H1 (cell line): ENCODE measurements at regions not wholly inside any gene's neighbourhood (a gene's known extent, or its start where the extent isn't known, plus 50 kb on each side); places are given as distances from the start of the nearest gene placed in this dataset.

Experiments used
- CTCF ChIA-PET: fragments of 300-600 bp; sonication (Branson Sonifier 250); formaldehyde crosslinking; loops from one replicate; lab custom pipeline; 2021; ENCODE audit not compliant: partially characterized antibody; lab: Charles Lee
- POLR2A ChIA-PET: fragments of 300-600 bp; sonication (Branson Sonifier 250); formaldehyde crosslinking; loops from one replicate; lab custom pipeline; 2021; ENCODE audit warnings: inconsistent platforms; ENCODE audit not compliant: partially characterized antibody; lab: Charles Lee
- DNase-seq, 2 experiments: peaks; one replicate each; pipeline versions ENCODE4 v3.0.0 to v3.0.0-alpha.2; 2010 to 2022; ENCODE audit warnings: low spot score in 2 of 2, low read depth in 1 of 2, mixed read lengths in 1 of 2
- FAIRE-seq: peaks from 2 replicates; lab custom pipeline; 2011; peaks lifted over from hg19 to GRCh38; lab: Jason Lieb, UNC
- H2AFZ ChIP-seq: 2 replicates; pipeline ENCODE4 v1.8.1; 2012; ENCODE audit warnings: low read length, inconsistent platforms
- H2AK5ac ChIP-seq: 2 replicates; pipeline ENCODE4 v1.6.1; 2013; ENCODE audit warnings: low read depth, low read length
- H2BK120ac ChIP-seq: replicated peaks from 2 replicates; pipeline ENCODE3; 2013; ENCODE audit warnings: low read depth, low read length, inconsistent platforms
- H2BK12ac ChIP-seq: 2 replicates; pipeline ENCODE4 v1.6.1; 2013; ENCODE audit warnings: low read depth, low read length
- H2BK15ac ChIP-seq: 2 replicates; pipeline ENCODE4 v1.6.1; 2013; ENCODE audit warnings: low read length
- H2BK20ac ChIP-seq: 2 replicates; pipeline ENCODE4 v1.6.1; 2013; ENCODE audit warnings: low read length
- H2BK5ac ChIP-seq: 2 replicates; pipeline ENCODE4 v1.6.1; 2013; ENCODE audit warnings: low read depth, low read length
- H3K14ac ChIP-seq: 2 replicates; pipeline ENCODE4 v1.6.1; 2013; ENCODE audit warnings: inconsistent platforms; ENCODE audit not compliant: insufficient read length
- H3K18ac ChIP-seq: 2 replicates; pipeline ENCODE4 v1.6.1; 2013; ENCODE audit warnings: low read length; ENCODE audit errors: extremely low read depth
- H3K23ac ChIP-seq: 2 replicates; pipeline ENCODE4 v1.6.1; 2013; ENCODE audit warnings: inconsistent platforms; ENCODE audit not compliant: insufficient read length
- H3K23me2 ChIP-seq: 2 replicates; pipeline ENCODE4 v1.6.1; 2013; ENCODE audit warnings: low read depth, low read length
- H3K27ac ChIP-seq: 2 replicates; pipeline ENCODE4 v1.6.1; 2011; ENCODE audit warnings: low read depth, low read length, inconsistent platforms
- H3K27me3 ChIP-seq, 4 experiments: replicated peaks in 1 of 4; 1 replicate in 1 of 4; 2 replicates in 3 of 4; pipeline versions ENCODE4 v1.6.1 to v1.8.1; 2011 to 2013; ENCODE audit warnings: low read length in 3 of 4, mild to moderate bottlenecking in 3 of 4, inconsistent platforms in 2 of 4, mixed read lengths in 2 of 4, moderate library complexity in 1 of 4; ENCODE audit not compliant: control insufficient read depth in 3 of 4, insufficient read depth in 3 of 4; ENCODE audit errors: extremely low read depth in 1 of 4
- H3K36me3 ChIP-seq, 4 experiments: 2 replicates each; pipeline versions ENCODE4 v1.6.1 to v1.8.1; 2011 to 2013; ENCODE audit warnings: mild to moderate bottlenecking in 4 of 4, low read length in 3 of 4, moderate library complexity in 2 of 4, control low read depth in 1 of 4, inconsistent platforms in 1 of 4; ENCODE audit not compliant: insufficient read depth in 4 of 4, control insufficient read depth in 2 of 4
- H3K4ac ChIP-seq: replicated peaks from 2 replicates; pipeline ENCODE3; 2013; ENCODE audit warnings: low read length, low read depth, mixed read lengths, inconsistent platforms; ENCODE audit not compliant: insufficient read length
- H3K4me1 ChIP-seq, 4 experiments: replicated peaks in 1 of 4; 1 replicate in 1 of 4; 2 replicates in 3 of 4; pipeline versions ENCODE4 v1.6.1 to v1.8.1; 2011 to 2013; ENCODE audit warnings: low read length in 3 of 4, inconsistent platforms in 2 of 4, mixed read lengths in 1 of 4; ENCODE audit not compliant: insufficient read depth in 4 of 4, control insufficient read depth in 3 of 4
- H3K4me2 ChIP-seq, 2 experiments: 2 replicates each; pipeline versions ENCODE4 v1.6.1 to v1.8.1; 2011 to 2013; ENCODE audit warnings: low read depth in 2 of 2, low read length in 2 of 2, control low read depth in 1 of 2, inconsistent platforms in 1 of 2, mild to moderate bottlenecking in 1 of 2; ENCODE audit not compliant: insufficient read depth in 1 of 2
- H3K4me3 ChIP-seq, 4 experiments: fragments of 200-600, 300-600 bp in 1 of 4; sonication (generic), shearing (Covaris generic), sonication (Bioruptor Twin) in 1 of 4; 2 replicates each; pipeline versions ENCODE4 v1.5.1 to v1.8.1; 2011 to 2016; ENCODE audit warnings: low read length in 4 of 4, low read depth in 3 of 4, control low read depth in 2 of 4, inconsistent platforms in 2 of 4, mild to moderate bottlenecking in 2 of 4, mixed read lengths in 1 of 4, moderate library complexity in 1 of 4; ENCODE audit not compliant: insufficient read depth in 2 of 4; ENCODE audit errors: extremely low read depth in 1 of 4
- H3K56ac ChIP-seq: replicated peaks from 2 replicates; pipeline ENCODE3; 2013; ENCODE audit warnings: low read depth, mild to moderate bottlenecking, mixed read lengths, low read length, inconsistent platforms; ENCODE audit not compliant: insufficient read length
- H3K79me1 ChIP-seq: 2 replicates; pipeline ENCODE4 v1.6.1; 2013; ENCODE audit warnings: low read depth, low read length, control low read depth
- H3K79me2 ChIP-seq, 2 experiments: 2 replicates each; pipeline versions ENCODE4 v1.6.1 to v1.8.1; 2012 to 2013; ENCODE audit warnings: low read length in 2 of 2, mild to moderate bottlenecking in 2 of 2, inconsistent platforms in 1 of 2; ENCODE audit not compliant: insufficient read depth in 2 of 2, control insufficient read depth in 1 of 2
- H3K9ac ChIP-seq, 4 experiments: replicated peaks in 1 of 4; 1 replicate in 1 of 4; 2 replicates in 3 of 4; pipeline versions ENCODE4 v1.6.1 to v1.8.1; 2011 to 2013; ENCODE audit warnings: low read depth in 3 of 4, low read length in 3 of 4, control low read depth in 2 of 4, mild to moderate bottlenecking in 2 of 4, moderate library complexity in 2 of 4, inconsistent platforms in 1 of 4; ENCODE audit errors: extremely low read depth in 1 of 4
- H3K9me3 ChIP-seq, 2 experiments: 2 replicates each; pipeline versions ENCODE4 v1.6.1 to v1.8.1; 2012 to 2013; ENCODE audit warnings: mild to moderate bottlenecking in 2 of 2, moderate library complexity in 2 of 2, control low read depth in 1 of 2, inconsistent platforms in 1 of 2, low read depth in 1 of 2, low read length in 1 of 2, mixed read lengths in 1 of 2; ENCODE audit not compliant: insufficient read depth in 2 of 2
- H4K20me1 ChIP-seq, 2 experiments: replicated peaks in 1 of 2; 2 replicates each; pipeline versions ENCODE3 to v1.8.1; 2011 to 2013; ENCODE audit warnings: inconsistent platforms in 2 of 2, low read length in 2 of 2, mild to moderate bottlenecking in 1 of 2; ENCODE audit not compliant: insufficient read depth in 2 of 2, control insufficient read depth in 1 of 2
- H4K5ac ChIP-seq: 2 replicates; pipeline ENCODE4 v1.6.1; 2013; ENCODE audit warnings: low read length, low read depth, mixed read lengths, inconsistent platforms; ENCODE audit not compliant: insufficient read length
- H4K8ac ChIP-seq: 2 replicates; pipeline ENCODE4 v1.8.0; 2013; ENCODE audit warnings: mild to moderate bottlenecking, moderate library complexity, low read length, inconsistent platforms; ENCODE audit not compliant: insufficient read depth; ENCODE audit errors: extremely low read depth
- H4K91ac ChIP-seq: replicated peaks from 2 replicates; pipeline ENCODE3; 2013; ENCODE audit warnings: low read length, mixed read lengths, inconsistent platforms; ENCODE audit not compliant: insufficient read length
- BCL11A ChIP-seq, 2 experiments: IDR thresholded peaks; one replicate each; pipeline ENCODE4 v1.6.1; 2011; ENCODE audit warnings: low read depth in 2 of 2, low read length in 2 of 2, mild to moderate bottlenecking in 2 of 2
- CBX5 ChIP-seq: fragments of 300-800, 300-1000 bp; sonication (generic); IDR thresholded peaks from 2 replicates; pipeline ENCODE4 v1.7.1; 2016; ENCODE audit warnings: antibody characterized with exemption, low read length, low read depth
- CEBPB ChIP-seq: IDR thresholded peaks from 2 replicates; pipeline ENCODE4 v1.6.1; 2012; ENCODE audit warnings: low read depth, low read length
- CTBP2 ChIP-seq: IDR thresholded peaks from 2 replicates; pipeline ENCODE4 v1.7.0; 2011; ENCODE audit warnings: borderline replicate concordance, mild to moderate bottlenecking, moderate library complexity, mixed read lengths, low read length; ENCODE audit not compliant: insufficient read depth, insufficient read length
- KDM1A ChIP-seq: fragments of 200-600, 300-600 bp; sonication (generic); IDR thresholded peaks from 2 replicates; pipeline ENCODE4 v1.7.1; 2016; ENCODE audit warnings: mild to moderate bottlenecking, low read length, borderline replicate concordance
- KDM4A ChIP-seq: IDR thresholded peaks from one replicate; pipeline ENCODE4 v1.7.1; 2012; ENCODE audit warnings: low read depth, mild to moderate bottlenecking, moderate library complexity, low read length, inconsistent platforms; ENCODE audit not compliant: severe bottlenecking
- NANOG ChIP-seq: IDR thresholded peaks from 2 replicates; pipeline ENCODE4 v1.6.1; 2011; ENCODE audit warnings: low read length, low read depth, mild to moderate bottlenecking, inconsistent platforms; ENCODE audit not compliant: insufficient read depth, poor library complexity, severe bottlenecking
- RNF2 ChIP-seq: fragments of 200-900, 300-1000 bp; sonication (generic); IDR thresholded peaks from 2 replicates; pipeline ENCODE4 v1.7.1; 2016; ENCODE audit warnings: borderline replicate concordance, low read depth, mild to moderate bottlenecking, antibody characterized with exemption, low read length; ENCODE audit not compliant: poor library complexity, severe bottlenecking; ENCODE audit errors: missing control alignments
- SIRT6 ChIP-seq: IDR thresholded peaks from one replicate; pipeline ENCODE4 v1.7.1; 2012; ENCODE audit warnings: low read length, inconsistent platforms
- WGBS, 2 experiments: shearing (Covaris generic) in 1 of 2; methylation state at CpG; one replicate each; pipeline versions ENCODE4 v1.1.6 to v1.1.7; 2013 to 2015; ENCODE audit warnings: low lambda C conversion rate in 2 of 2, mixed read lengths in 2 of 2, inconsistent platforms in 1 of 2, low coverage in 1 of 2, missing lambda C conversion rate in 1 of 2; ENCODE audit not compliant: insufficient replicate concordance in 2 of 2, insufficient coverage in 1 of 2, insufficient read length in 1 of 2; ENCODE audit errors: extremely low coverage in 1 of 2, missing lambda C conversion rate in 1 of 2; 5-methylcytosine and 5-hydroxymethylcytosine counted together

GRCh38 chr3:69647081-69647480 lies 92.2 kb upstream of the MITF start:
- Histone ChIP-seq H2BK15ac (no peak overlapping the region), H4K91ac (no peak overlapping the region), H3K79me1 (no peaks in the 10 kb centered on the region), H3K23me2 (no peaks in the 10 kb centered on the region), H3K56ac (no peak overlapping the region), H3K4ac (no peak overlapping the region), H2AK5ac (no peak overlapping the region), H3K4me1 (0 out of 7 replicates have a peak, but pooled peaks cover 0 to 1% (median 0%) of the 10 kb centered on the region in 4 experiments), H3K9ac (no peak overlapping the region), H3K79me2 (no peaks in the 10 kb centered on the region), H2BK5ac (no peak overlapping the region), H4K5ac (no peak overlapping the region), H3K14ac (no peak overlapping the region), H2BK20ac (no peak overlapping the region), H3K4me3 (no peak overlapping the region), H2BK120ac (no peak overlapping the region), H3K4me2 (no peak overlapping the region), H2BK12ac (no peak overlapping the region), H4K8ac (no peak overlapping the region), H2AFZ (no peak overlapping the region), H3K36me3 (no peaks in the 10 kb centered on the region), H3K18ac (no peak overlapping the region), H3K23ac (no peak overlapping the region), H3K9me3 (no peaks in the 10 kb centered on the region), H3K27me3 (no peaks in the 10 kb centered on the region), H3K27ac (no peak overlapping the region), H4K20me1 (no peaks in the 10 kb centered on the region)
- no peak for FAIRE-seq
- POLR2A ChIA-PET = no interaction called here
- CTCF ChIA-PET = interaction anchor here (1.3 kb wide), 1 partner anchor 14 kb away, joined by 3 read pairs; no protein-coding TSS in a partner anchor
- TF ChIP-seq BCL11A (IDR thresholded peaks at IDR 0.05; ENCODE audit: low read depth in 2 of 2, low read length in 2 of 2) (no peak), RNF2 (no peak), KDM4A (no peak), NANOG (no peak), CBX5 (no peak), SIRT6 (no peak), KDM1A (no peak), CEBPB (no peak), CTBP2 (no peak)
- 98% methylated on average over 3 of the region's 3 CpGs; no CpG with 5 or more reads in 1 of the 2 experiments for WGBS, 2 experiments
- no peak for DNase-seq
